ENCODE measurements at regions not wholly inside any gene's neighbourhood (a gene's known extent, or its start where the extent isn't known, plus 50 kb on each side); places are given as distances from the start of the nearest gene placed in this dataset.

DNA sequence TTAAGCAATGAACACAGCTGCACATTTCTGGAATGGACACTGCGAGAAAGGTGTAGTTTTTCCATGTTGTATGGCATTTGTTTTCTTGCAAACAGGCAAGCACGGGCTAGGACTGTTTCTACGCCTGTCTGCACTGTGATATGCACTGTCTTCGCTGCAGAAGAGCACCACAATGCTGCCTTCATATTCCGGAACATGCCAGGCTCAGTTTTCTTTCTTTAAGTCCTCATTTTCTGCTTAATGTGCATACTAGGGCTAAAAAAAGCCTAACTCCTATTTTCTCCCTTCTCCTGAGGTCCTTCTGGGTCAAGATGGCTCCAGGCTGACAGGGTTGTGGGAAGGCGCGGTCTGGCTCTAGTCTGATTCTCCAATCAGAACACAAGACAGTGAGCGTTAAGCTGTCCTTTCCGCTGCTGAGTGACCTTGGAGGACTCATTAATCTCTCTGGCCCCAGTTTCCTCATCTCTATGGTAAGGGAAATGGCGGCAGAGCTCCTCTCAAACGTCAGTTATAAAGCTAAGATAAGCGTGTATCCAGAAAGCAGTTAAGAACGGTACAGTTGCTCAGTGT is 379.9 kb downstream of the C6orf118 start:
- peaks cover 8 to 18% of the 10 kb centered on the region in 2 donors for H3K4me1 ChIP-seq
- H3K9me3 ChIP-seq, result no peaks in the 10 kb centered on the region
- intact Hi-C loops (cut with DNase I; ENCODE audit: low total_unique reads), result loop anchor here (5.0 to 10.0 kb wide), 2 partner anchors 303 to 1515 kb away; partner anchors contain the start of gene QKI
- in situ Hi-C loops (cut with MboI; ENCODE audit: low sequenced_read_pairs in 4 of 4), result loop anchor here in 1 of 4 donors (25.0 kb wide), 1 partner anchor 1767 kb away; no protein-coding TSS in a partner anchor
- ATAC-seq, result no peak
- no peaks in the 10 kb centered on the region for H3K36me3 ChIP-seq
- no peak overlapping the region for H3K27ac ChIP-seq
- no peak for DNase-seq
- H3K4me3 ChIP-seq, result no peak overlapping the region
- no peak for TF ChIP-seq POLR2A (IDR thresholded peaks at IDR 0.05)
- TF ChIP-seq, protein P1, sequence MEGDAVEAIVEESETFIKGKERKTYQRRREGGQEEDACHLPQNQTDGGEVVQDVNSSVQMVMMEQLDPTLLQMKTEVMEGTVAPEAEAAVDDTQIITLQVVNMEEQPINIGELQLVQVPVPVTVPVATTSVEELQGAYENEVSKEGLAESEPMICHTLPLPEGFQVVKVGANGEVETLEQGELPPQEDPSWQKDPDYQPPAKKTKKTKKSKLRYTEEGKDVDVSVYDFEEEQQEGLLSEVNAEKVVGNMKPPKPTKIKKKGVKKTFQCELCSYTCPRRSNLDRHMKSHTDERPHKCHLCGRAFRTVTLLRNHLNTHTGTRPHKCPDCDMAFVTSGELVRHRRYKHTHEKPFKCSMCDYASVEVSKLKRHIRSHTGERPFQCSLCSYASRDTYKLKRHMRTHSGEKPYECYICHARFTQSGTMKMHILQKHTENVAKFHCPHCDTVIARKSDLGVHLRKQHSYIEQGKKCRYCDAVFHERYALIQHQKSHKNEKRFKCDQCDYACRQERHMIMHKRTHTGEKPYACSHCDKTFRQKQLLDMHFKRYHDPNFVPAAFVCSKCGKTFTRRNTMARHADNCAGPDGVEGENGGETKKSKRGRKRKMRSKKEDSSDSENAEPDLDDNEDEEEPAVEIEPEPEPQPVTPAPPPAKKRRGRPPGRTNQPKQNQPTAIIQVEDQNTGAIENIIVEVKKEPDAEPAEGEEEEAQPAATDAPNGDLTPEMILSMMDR (IDR thresholded peaks at IDR 0.05 in 4 of 5, conservative IDR thresholded peaks at IDR 0.05 in 1 of 5), result no peak
- H3K27me3 ChIP-seq, result no peaks in the 10 kb centered on the region

DNA sequence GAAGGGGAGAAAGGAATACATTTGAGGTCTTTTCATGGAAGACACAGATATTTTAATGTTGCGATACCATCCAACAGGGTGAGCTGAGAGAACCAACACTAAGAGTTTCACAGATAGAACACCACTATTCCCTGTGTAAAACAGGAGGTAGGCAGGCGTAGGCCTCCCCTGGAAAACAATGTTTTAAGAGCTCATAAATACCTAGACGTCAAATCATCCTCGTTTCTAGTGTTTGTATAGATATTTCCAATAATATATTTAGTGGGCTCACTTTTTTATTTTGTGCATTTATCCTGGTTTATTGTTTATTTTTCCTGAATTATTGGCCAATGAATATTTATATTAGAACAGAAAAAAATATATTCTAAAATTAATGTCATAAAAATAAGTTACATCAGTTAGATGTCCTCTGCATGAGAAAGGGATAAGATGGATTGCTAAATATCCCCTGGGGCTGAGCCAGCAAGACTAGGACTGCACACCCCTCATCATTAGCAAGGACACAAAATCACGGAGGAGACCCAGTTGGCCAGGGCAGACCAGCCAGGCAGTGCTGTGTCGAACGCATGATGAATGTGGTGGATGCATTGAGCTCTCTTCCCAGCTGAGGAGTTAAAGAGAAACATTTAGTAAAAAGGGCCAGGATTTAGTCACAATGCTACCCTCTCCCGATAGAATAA is 380.5 kb downstream of the C6orf118 start:
- H3K4me1 ChIP-seq, result peaks cover 8 to 21% of the 10 kb centered on the region in 2 donors
- ATAC-seq, result no peak
- intact Hi-C loops (cut with DNase I; ENCODE audit: low total_unique reads) (loop anchor here (5.0 to 10.0 kb wide), 2 partner anchors 303 to 1514 kb away; partner anchors contain the start of gene QKI), in situ Hi-C loops (cut with MboI; ENCODE audit: low sequenced_read_pairs in 4 of 4) (loop anchor here in 1 of 4 donors (25.0 kb wide), 1 partner anchor 1767 kb away; no protein-coding TSS in a partner anchor)
- H3K27ac ChIP-seq, result no peak overlapping the region
- no peak for TF ChIP-seq POLR2A (IDR thresholded peaks at IDR 0.05)
- TF ChIP-seq, protein P1 (IDR thresholded peaks at IDR 0.05 in 4 of 5, conservative IDR thresholded peaks at IDR 0.05 in 1 of 5), result no peak
- H3K9me3 ChIP-seq, result no peaks in the 10 kb centered on the region
- H3K4me3 ChIP-seq, result no peak overlapping the region
- DNase-seq, result no peak
- H3K27me3 ChIP-seq, result no peaks in the 10 kb centered on the region
- H3K36me3 ChIP-seq, result no peaks in the 10 kb centered on the region

DNA sequence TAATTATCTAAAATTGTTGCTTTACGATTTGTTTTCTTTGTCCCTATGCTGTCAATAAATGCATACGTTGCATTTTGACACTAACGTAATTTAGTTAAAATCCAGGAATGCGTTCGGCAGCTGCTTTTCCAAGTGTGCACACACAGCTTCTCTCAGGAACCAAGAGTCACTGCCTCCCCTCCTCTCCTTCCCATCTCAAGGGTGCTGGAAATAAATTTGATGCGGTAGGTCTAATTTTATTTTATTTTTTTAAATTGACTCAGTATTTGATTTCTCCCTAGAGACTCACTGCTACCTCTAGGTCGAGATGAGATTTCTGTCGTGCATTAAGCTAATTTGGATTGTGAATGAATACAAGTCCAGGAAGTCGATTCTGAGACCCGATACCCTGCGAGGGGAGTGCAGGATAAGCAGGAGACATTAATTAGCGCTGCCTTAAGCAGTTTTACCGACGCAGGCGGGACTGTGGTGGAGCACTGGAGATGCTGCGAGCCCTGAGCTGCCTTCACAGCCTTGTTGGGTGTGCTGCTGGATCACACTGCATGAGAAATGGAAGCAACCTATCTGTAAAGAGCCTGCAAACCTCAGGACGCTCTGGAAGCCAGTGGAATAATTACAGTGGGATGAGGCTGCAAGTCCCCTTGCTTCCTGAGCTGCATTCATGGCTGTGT is 381.2 kb downstream of the C6orf118 start:
- Histone ChIP-seq H3K36me3 (no peaks in the 10 kb centered on the region), H3K4me3 (peak overlapping the region; percentile 38 to 69 (median 51)), H3K27me3 (no peaks in the 10 kb centered on the region), H3K4me1 (peaks cover 8 to 21% of the 10 kb centered on the region in 2 donors), H3K27ac (peak overlapping the region in 3 of 4 donors; percentile 27 to 54 (median 47)), H3K9me3 (no peaks in the 10 kb centered on the region)
- in situ Hi-C loops (cut with MboI; ENCODE audit: low sequenced_read_pairs in 4 of 4), result loop anchor here in 1 of 4 donors (25.0 kb wide), 1 partner anchor 1766 kb away; no protein-coding TSS in a partner anchor
- intact Hi-C loops (cut with DNase I; ENCODE audit: low total_unique reads), result loop anchor here (5.0 to 10.0 kb wide), 2 partner anchors 304 to 1513 kb away; partner anchors contain the start of gene QKI
- TF ChIP-seq, protein P1 (IDR thresholded peaks at IDR 0.05 in 4 of 5, conservative IDR thresholded peaks at IDR 0.05 in 1 of 5), result no peak
- TF ChIP-seq POLR2A (IDR thresholded peaks at IDR 0.05), result no peak
- DNase-seq (no peak), ATAC-seq (no peak)

DNA sequence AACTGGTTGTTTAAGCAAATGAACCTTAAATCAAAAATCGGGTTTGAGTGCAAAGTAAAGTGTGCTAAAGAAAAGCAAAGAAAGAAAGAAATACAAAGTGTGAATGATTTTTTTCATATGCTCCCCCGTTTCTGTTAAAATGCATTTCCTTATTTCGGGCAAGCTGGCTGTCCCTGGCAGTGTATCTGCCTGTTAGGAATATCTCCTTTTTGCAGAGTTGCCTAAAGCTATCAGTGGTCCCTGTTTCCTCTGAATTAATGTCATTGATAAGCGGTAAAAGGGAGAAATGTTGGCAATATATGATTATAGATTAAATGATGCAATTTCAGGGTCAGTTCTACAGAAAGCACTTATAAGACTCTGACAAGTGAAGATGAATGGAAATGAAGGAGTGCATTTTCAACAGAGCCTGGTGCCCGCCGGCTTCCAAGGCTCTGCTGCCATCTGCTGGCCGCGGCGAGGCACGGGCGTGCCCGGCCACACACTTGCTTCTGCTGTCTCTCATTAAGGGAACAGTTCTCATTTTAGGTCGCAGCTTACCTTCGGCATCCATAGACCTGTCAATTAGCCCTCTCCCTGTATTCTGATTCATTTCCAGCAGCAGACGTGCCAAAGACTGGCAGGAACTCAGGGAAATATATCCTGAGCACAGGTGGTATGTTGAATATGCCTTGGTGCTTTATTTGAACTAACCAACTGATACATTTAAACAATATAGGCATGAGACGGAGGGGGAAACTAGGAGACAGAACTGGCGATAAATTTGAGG is 381.9 kb downstream of the C6orf118 start:
- H3K27me3 ChIP-seq, result no peaks in the 10 kb centered on the region
- intact Hi-C loops (cut with DNase I; ENCODE audit: low total_unique reads), result loop anchor here (2.0 to 10.0 kb wide), 3 partner anchors 305 to 1749 kb away; partner anchors contain the start of gene QKI
- TF ChIP-seq POLR2A (IDR thresholded peaks at IDR 0.05), result no peak
- TF ChIP-seq, protein P1 (IDR thresholded peaks at IDR 0.05 in 4 of 5, conservative IDR thresholded peaks at IDR 0.05 in 1 of 5), result peak; percentile 88 to 99 (median 93)

More for the DNA sequence above, 381.9 kb downstream of the C6orf118 start:
- DNase-seq (peak; percentile 37 to 61), ATAC-seq (peak; percentile 88 to 97)
- Histone ChIP-seq H3K36me3 (no peaks in the 10 kb centered on the region), H3K4me3 (peak overlapping the region; percentile 38 to 69 (median 51)), H3K27ac (peak overlapping the region in 3 of 4 donors; percentile 27 to 54 (median 47)), H3K9me3 (no peaks in the 10 kb centered on the region), H3K4me1 (peaks cover 8 to 21% of the 10 kb centered on the region in 2 donors)
- in situ Hi-C loops (cut with MboI; ENCODE audit: low sequenced_read_pairs in 4 of 4), result loop anchor here in 1 of 4 donors (25.0 kb wide), 1 partner anchor 1765 kb away; no protein-coding TSS in a partner anchor

Measured in gastrocnemius medialis (tissue), 4 donors.